HT-29 (cell line): ENCODE measurements at regions not wholly inside any gene's neighbourhood (a gene's known extent, or its start where the extent isn't known, plus 50 kb on each side); places are given as distances from the start of the nearest gene placed in this dataset.
"Not testable (repeated sequence)": the region's sequence is repeated elsewhere in the genome, so short reads cannot be mapped to it uniquely, and the experiment has no call there.

Source experiments
- DNase-seq: peaks from one replicate; pipeline ENCODE4 v3.0.0-alpha.2; 2015; ENCODE audit warnings: low spot score

DNA sequence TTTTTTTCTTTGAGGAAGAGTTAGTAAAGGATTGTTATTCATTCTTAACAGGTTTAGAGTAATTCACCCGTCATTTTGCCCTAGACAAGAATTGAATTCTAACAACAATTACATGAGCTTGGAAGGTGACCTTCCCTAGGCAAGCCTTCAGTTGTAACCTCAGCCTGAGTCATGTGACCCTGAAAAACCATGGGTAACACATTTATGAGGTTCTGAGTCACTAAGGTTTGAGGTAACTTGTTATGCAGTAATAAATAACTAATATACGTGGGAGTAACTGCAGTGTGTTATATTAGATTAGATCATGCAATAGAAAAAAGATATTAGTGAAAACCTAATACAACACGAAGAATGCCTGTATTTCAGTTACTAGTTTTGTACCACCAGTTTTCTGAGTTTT lies 237.6 kb upstream of the NDN start:
- peak; percentile 8 for DNase-seq

GRCh38 chr15:23954931-23955330 lies 267.8 kb upstream of the NDN start:
- no peak for DNase-seq

- no peak for DNase-seq
These were observed 296.6 kb upstream of the NDN start for GRCh38 chr15:23983500-23984259.

DNA sequence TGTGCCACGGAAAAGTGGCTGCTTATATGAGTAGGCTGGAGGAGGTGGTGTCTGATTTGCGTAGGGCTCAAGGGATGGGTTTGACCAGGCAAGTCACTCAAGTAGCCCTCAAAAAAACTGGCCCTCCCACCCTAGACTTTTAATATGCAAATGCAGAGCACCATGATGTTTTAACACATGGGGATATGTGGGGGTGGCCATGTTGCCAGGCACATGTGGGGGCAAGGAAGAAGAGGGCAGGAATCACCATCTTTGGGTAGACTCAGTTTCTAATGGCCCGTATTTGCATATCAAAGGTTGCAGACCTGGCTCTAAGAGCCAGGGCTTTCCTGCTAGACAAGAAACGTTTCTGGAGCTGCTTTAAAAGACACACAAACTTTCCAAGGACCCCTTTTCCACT lies 307.2 kb upstream of the NDN start:
- no peak for DNase-seq

GRCh38 chr15:23998056-23998455 lies 311.0 kb upstream of the NDN start:
- DNase-seq = no peak

GRCh38 chr15:24008476-24008875 lies 321.4 kb upstream of the NDN start:
- no peak for DNase-seq

- DNase-seq = no peak
These were observed 330.4 kb upstream of the NDN start for GRCh38 chr15:24017470-24017869.

DNA sequence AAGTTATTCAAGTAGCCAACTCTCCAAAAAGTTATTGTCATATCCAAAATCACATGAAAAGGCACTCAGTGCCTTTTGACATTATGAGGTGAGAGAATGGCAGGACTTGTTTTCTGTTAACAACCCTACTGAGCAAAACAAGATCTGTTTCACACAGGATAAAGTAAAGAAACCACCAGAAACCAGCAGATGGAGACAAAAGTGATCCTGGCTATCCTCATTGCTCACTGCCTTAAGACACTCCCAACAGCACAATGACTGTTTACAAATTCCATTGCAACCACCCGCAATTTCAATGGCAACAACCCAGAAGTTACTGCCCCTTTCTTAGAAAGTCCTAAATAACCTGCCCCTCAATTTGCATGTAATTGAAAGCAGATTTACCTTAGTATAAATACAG lies 352.6 kb upstream of the NDN start:
- DNase-seq = peak; percentile 36

DNA sequence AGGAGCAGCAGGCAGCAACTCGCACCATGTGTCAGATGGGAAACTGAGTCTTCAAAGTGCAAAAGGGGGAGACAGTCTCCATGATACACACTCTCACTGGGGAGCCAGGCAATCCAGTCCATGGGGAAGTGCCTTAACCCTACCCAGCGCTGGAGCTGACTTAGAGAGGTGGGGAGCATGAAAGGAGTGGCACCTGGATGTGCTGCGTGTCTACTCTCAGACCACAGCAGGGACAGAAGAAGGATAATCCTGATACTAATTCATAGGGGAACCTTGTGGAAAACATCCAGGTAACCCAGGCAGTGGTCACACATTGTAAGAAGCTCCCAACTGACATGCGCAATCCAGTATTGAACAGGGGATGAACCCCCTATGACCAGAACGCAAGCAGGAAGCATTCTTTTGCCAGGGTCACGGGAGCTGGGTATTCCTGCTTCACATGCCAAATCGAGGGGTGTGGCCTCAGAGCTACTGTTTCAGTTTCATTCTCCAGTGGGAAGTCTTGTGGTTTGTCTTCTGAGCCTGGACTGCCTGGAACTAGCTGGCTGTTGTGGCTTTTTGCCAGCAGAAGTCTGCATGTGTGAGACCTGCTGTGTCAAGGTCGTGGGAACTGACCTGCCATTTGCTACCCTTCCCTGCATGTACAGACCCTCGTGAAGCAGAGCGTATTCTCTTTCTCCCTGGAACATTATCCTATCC lies 367.6 kb upstream of the NDN start:
- no peak for DNase-seq

GRCh38 chr15:24067733-24068501 lies 380.8 kb upstream of the NDN start:
- peak; percentile 15 for DNase-seq

DNA sequence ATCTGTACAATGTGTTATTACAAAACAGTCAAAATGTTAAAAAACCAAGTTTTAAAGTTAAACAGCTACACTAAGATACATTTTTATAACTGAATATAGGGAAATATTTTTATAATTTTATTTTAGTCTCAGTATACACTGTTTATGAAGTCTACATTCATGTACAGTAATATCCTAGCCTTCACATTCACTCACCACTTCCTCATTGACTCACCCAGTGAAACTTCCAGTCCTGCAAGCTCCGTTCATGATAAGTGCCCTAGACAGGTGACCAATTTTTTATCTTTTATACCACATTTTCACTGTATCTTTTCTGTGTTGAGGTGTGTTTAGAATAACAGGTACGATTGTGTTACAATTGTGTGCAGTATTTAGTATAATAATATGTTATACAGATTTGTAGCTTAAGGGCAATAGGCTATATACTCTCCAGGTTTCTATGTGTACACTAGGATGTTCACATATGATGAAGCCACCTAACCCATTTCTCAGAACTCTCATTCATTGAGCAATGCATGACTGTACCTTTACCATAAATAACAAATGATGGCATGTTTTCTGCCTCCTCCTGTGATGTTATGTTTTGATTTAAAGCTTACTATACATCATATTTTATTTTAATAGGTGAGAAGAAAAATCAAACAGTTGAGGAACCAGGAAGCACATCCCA lies 388.4 kb upstream of the NDN start:
- DNase-seq = no peak

GRCh38 chr15:24076090-24076784 lies 389.1 kb upstream of the NDN start:
- DNase-seq = no peak

- no peak for DNase-seq
These were observed 391.4 kb upstream of the NDN start for GRCh38 chr15:24078310-24079029.

DNA sequence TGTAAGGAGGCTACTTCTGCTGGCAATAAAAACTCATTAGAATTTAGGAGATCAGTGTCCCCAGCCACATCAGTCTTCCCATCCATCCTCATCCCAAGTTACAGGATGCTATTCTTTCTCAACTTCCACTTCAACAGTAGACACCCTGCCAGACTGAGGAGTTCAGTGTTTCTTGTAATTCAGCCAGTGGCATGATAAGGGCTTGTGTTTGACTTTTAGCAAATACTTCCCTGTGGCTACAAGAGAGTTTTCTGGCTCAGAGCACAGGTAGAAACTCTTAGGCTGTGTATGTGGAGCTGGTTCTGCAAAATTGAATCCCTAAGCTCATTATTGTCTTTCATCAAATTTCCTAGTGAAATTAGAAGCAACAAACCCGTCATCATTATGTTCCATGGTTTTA lies 401.8 kb upstream of the NDN start:
- DNase-seq = not testable (repeated sequence)

DNA sequence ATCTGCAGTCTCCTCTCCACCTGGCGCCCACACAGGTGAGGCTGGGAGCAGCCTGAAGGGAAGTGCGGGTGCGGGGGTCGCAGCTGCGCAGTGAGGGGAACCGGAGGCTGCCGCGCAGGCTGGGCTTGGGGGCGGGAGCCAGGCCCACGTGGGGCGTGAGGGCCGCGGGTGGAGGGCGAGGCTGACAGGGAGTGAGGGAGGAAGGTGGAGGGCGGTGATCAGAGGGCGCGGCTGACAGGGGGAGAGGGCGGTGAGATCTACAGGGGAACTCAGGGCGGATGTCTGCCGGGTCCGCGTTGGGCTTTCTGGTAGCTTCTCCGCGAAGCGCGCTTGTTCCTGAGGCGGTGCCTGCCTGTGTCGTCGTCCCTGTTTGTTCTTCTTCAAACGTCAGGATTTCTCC lies 414.4 kb upstream of the NDN start:
- not testable (repeated sequence) for DNase-seq

GRCh38 chr15:24107524-24107923 lies 420.4 kb upstream of the NDN start:
- not testable (repeated sequence) for DNase-seq

DNA sequence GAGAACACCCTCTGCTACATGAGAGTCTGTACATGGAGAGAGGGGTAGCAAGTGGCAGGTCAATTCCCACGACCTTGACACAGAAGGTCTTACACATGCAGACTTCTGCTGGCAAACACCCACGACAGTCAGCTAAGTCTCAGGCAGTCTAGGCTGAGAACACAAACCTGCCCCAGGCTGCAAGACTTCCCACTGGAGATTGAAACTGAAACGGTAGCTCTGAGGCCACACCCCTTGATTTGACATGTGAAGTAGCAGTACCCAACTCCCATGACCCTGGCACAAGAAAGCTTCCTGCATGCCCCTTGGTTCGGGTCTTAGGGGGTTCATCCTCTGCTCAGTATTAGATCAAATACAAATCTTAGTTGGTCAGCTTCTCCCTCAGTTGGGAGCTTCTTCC lies 420.8 kb upstream of the NDN start:
- DNase-seq = not testable (repeated sequence)

- not testable (repeated sequence) for DNase-seq
These were observed 421.2 kb upstream of the NDN start for GRCh38 chr15:24108349-24108748.

GRCh38 chr15:24139622-24140021 lies 452.5 kb upstream of the NDN start:
- DNase-seq = not testable (repeated sequence)

GRCh38 chr15:24145070-24145469 lies 458.0 kb upstream of the NDN start:
- DNase-seq = not testable (repeated sequence)

DNA sequence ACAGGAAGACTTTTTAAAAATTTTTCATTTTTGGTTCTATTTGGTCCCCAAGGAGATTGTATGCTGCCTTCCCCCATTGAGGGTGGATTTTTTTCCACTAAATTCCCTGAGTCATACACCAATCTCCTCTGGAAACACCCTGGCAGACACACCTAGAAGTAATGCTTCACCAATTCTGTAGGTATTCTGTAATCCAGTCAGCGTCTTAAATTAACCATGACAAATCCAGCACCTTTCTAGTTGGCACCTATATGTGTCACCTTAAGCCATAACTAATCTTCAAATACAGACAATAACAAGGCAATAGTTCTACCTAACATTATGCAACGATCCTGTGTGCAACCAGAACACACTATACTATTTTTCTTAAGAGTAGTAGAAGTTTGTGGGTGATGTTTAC lies 459.1 kb upstream of the NDN start:
- no peak for DNase-seq
